ENCODE measurements at regions not wholly inside any gene's neighbourhood (a gene's known extent, or its start where the extent isn't known, plus 50 kb on each side); places are given as distances from the start of the nearest gene placed in this dataset.

DNA sequence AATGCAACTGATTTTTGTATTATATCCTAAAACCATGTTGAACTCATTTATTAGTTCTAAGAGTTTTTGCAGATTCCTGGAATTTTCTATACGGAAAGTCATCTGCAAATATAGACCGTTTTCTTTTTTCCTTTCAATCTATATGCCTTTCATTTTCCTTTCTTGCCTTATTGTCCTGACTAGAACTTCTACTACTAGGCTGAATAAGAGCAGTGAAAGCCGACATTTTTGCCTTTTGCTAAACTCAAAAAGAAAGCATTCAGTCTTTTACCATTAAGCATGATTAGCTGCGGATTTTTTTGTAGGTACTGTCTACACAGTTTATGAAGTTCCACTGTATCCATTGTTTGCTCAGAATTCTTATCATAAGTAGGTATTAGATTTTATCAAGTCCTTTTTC, 328.4 kb downstream of the TEX29 start:
- DNase-seq (ENCODE audit: low spot score in 2 of 2) = no peak
- 82 to 84% methylated on average over 4 of the region's 4 CpGs for WGBS, 2 donors
- H3K4me3 ChIP-seq (ENCODE audit: low read depth, poor library complexity, severe bottlenecking) = no peak overlapping the region
- TF ChIP-seq, protein P1, sequence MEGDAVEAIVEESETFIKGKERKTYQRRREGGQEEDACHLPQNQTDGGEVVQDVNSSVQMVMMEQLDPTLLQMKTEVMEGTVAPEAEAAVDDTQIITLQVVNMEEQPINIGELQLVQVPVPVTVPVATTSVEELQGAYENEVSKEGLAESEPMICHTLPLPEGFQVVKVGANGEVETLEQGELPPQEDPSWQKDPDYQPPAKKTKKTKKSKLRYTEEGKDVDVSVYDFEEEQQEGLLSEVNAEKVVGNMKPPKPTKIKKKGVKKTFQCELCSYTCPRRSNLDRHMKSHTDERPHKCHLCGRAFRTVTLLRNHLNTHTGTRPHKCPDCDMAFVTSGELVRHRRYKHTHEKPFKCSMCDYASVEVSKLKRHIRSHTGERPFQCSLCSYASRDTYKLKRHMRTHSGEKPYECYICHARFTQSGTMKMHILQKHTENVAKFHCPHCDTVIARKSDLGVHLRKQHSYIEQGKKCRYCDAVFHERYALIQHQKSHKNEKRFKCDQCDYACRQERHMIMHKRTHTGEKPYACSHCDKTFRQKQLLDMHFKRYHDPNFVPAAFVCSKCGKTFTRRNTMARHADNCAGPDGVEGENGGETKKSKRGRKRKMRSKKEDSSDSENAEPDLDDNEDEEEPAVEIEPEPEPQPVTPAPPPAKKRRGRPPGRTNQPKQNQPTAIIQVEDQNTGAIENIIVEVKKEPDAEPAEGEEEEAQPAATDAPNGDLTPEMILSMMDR (IDR thresholded peaks at IDR 0.05) = no peak
- TF ChIP-seq POLR2A (IDR thresholded peaks at IDR 0.05) = no peak
- intact Hi-C loops (cut with DNase I; ENCODE audit: low total_unique reads) = no loop called here

DNA sequence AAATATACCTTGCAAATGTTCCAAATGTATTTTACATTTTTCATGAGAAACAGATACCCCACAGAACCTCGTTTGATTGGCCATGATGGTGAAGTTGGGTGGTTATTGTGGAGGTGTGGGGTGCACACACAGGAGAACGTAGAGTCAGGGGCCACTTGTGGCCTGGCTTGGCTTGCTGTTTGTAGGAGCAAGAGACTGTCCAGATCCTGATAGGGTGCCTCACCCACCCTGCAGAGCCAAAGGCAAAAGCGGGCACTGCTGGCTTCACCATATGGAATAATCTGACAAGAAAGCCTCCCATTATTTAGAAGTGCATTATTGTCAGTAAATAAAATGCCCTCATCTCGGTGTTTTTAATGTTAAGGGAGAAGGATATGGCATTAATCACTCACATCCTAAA, 330.2 kb downstream of the TEX29 start:
- peak in 1 of 2 donors; percentile 54 for DNase-seq (ENCODE audit: low spot score in 2 of 2)
- TF ChIP-seq POLR2A (IDR thresholded peaks at IDR 0.05) = no peak
- TF ChIP-seq, protein P1 (IDR thresholded peaks at IDR 0.05) = no peak
- H3K4me3 ChIP-seq (ENCODE audit: low read depth, poor library complexity, severe bottlenecking) = no peak overlapping the region
- intact Hi-C loops (cut with DNase I; ENCODE audit: low total_unique reads) = no loop called here
- 57 to 62% methylated on average over 4 of the region's 4 CpGs for WGBS, 2 donors

DNA sequence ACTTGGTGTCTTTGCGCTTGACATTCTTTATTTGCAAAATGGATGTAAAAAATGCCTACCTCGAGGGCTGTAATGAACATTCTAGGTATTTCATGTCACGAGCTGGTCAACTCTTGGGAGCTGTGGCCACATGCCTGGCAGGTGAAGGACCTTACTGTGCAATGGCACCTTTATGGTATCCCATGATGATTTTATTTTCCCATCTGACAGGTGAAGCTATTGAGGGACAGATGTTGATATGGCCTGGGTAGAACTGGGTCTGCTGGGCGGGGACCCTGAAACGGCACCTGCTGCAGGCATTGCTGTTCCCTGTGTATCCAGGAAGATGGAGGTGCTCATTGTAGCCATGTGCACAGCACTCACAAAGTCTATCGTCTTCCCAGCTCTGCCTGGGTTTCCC, 332.2 kb downstream of the TEX29 start:
- DNase-seq (ENCODE audit: low spot score in 2 of 2) = peak in 1 of 2 donors; percentile 53
- intact Hi-C loops (cut with DNase I; ENCODE audit: low total_unique reads) = no loop called here
- no peak overlapping the region for H3K4me3 ChIP-seq (ENCODE audit: low read depth, poor library complexity, severe bottlenecking)
- 74 to 76% methylated on average over 6 of the region's 6 CpGs for WGBS, 2 donors
- TF ChIP-seq, protein P1 (IDR thresholded peaks at IDR 0.05) = no peak
- TF ChIP-seq POLR2A (IDR thresholded peaks at IDR 0.05) = no peak

DNA sequence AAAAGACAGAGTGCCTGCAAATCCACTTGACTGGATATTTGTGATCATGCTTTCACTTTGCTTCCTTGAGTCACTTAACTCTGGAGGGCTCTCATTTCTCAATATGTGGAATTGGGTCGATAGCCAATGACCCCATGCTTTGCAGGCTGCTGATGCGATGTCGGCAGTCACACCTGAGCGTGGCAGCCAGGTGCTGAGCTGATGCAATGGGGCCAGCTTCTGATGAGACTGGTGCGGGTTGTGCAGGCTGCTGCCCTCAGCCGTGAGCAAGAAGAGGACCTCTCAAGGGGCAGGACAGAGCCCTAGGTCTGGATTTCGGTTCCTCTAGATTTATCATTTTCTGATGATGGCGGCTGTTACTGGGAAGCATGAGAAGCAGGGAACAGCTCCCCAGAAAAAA, 334.1 kb downstream of the TEX29 start:
- TF ChIP-seq, protein P1 (IDR thresholded peaks at IDR 0.05) = no peak
- TF ChIP-seq POLR2A (IDR thresholded peaks at IDR 0.05) = no peak
- DNase-seq (ENCODE audit: low spot score in 2 of 2) = peak in 1 of 2 donors; percentile 50
- H3K4me3 ChIP-seq (ENCODE audit: low read depth, poor library complexity, severe bottlenecking) = no peak overlapping the region
- 88 to 90% methylated on average over 8 of the region's 8 CpGs for whole genome bisulfite sequencing, 2 donors
- intact Hi-C loops (cut with DNase I; ENCODE audit: low total_unique reads) = no loop called here

DNA sequence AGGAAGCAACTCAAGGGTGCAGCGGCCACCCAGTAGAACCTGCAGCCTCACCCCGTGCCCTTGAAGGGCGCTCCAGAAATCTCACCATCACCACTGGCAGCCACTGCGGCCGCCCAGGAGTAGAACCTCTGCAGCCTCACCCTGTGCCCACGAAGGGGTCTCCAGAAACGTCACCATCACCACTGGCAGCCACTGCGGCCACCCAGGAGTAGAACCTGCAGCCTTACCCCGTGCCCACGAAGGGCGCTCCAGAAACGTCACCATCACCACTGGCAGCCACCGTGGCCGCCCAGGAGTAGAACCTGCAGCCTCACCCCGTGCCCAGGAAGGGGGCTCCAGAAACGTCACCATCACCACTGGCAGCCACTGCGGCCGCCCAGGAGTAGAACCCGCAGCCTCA, 336.0 kb downstream of the TEX29 start:
- WGBS, 2 donors = 78 to 82% methylated on average over 18 of the region's 19 CpGs
- peak in 1 of 2 donors; percentile 29 for DNase-seq (ENCODE audit: low spot score in 2 of 2)
- TF ChIP-seq, protein P1 (IDR thresholded peaks at IDR 0.05) = no peak
- TF ChIP-seq POLR2A (IDR thresholded peaks at IDR 0.05) = no peak
- intact Hi-C loops (cut with DNase I; ENCODE audit: low total_unique reads) = no loop called here
- no peak overlapping the region for H3K4me3 ChIP-seq (ENCODE audit: low read depth, poor library complexity, severe bottlenecking)

DNA sequence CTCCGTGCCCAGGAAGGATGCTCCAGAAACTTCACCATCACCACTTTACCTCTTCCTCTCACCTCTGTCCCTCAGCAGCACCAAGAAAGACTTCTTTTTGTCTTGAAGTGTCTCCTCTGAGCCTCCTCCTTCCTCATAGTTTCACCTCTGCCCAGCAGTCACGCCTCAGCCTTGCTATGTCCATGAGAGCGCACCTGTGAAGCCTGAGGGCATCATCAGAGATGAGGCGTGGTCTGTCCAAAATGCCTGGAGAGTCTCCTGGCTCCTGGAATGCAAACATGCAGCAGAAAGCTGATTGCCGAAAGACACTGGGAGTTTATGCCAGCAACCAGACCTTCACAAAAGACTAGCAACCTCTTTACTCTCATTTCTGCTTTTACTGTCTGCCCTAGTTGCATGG, 336.6 kb downstream of the TEX29 start:
- intact Hi-C loops (cut with DNase I; ENCODE audit: low total_unique reads) = no loop called here
- 73% methylated on average over 5 of the region's 5 CpGs for WGBS, 2 donors
- no peak overlapping the region for H3K4me3 ChIP-seq (ENCODE audit: low read depth, poor library complexity, severe bottlenecking)
- TF ChIP-seq, protein P1 (IDR thresholded peaks at IDR 0.05) = no peak
- TF ChIP-seq POLR2A (IDR thresholded peaks at IDR 0.05) = no peak
- DNase-seq (ENCODE audit: low spot score in 2 of 2) = peak in 1 of 2 donors; percentile 45
